Brain microvascular endothelial cell (primary cell): ENCODE measurements at regions not wholly inside any gene's neighbourhood (a gene's known extent, or its start where the extent isn't known, plus 50 kb on each side); places are given as distances from the start of the nearest gene placed in this dataset.

ENCODE experiments used
- DNase-seq: peaks from one replicate; pipeline ENCODE4 v3.0.0-alpha.2; 2020
- H3K27ac ChIP-seq: fragments of 250-450 bp; sonication (Bioruptor Pico); 2 replicates; pipeline ENCODE4 v1.5.1; 2020; ENCODE audit warnings: mild to moderate bottlenecking, moderate library complexity
- H3K27me3 ChIP-seq: fragments of 250-450 bp; sonication (Bioruptor Pico); replicated peaks from 2 replicates; pipeline ENCODE4 v1.5.1; 2020; ENCODE audit warnings: mild to moderate bottlenecking
- H3K36me3 ChIP-seq: fragments of 250-450 bp; sonication (Bioruptor Pico); replicated peaks from 2 replicates; pipeline ENCODE4 v1.5.1; 2020; ENCODE audit warnings: mild to moderate bottlenecking
- H3K4me3 ChIP-seq: 2 replicates; pipeline ENCODE4 v1.5.1; 2011; ENCODE audit warnings: low read depth, mild to moderate bottlenecking, control low read depth, low read length, moderate library complexity
- in situ Hi-C: cut with HindIII; loops from 2 replicates; pipeline ENCODE4 v1.10.0; 2017; ENCODE audit warnings: low sequenced_read_pairs, low pct_ligation_motif_present
- TF ChIP-seq, protein P1 (sequence below): IDR thresholded peaks from 2 replicates; pipeline ENCODE4 v1.5.1; 2011; ENCODE audit warnings: low read depth, mild to moderate bottlenecking, moderate library complexity, low read length, control low read depth, inconsistent platforms; ENCODE audit errors: missing control alignments

DNA sequence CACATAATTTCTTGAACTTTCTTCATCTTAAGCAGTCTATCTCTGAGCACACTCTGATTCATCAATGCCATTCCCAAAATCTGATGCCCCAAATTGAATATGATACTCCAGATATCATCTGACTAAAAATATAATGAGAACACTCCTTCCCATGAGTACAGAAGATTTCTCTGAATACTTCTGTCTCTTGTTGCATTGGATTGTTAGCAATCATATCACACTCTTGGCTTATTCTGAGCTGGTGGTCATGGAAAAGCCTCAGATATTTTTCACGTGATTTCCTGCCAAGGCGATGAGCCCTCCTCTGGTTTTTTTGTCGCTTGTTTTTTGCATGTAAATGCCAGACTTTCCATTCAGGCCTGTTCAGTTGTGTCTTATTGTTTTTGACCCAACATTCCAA is 87.2 kb downstream of the NOG start:
- H3K4me3 ChIP-seq, result no peak overlapping the region
- H3K36me3 ChIP-seq, result no peaks in the 10 kb centered on the region
- in situ Hi-C loops, result no loop called here
- TF ChIP-seq, protein P1, sequence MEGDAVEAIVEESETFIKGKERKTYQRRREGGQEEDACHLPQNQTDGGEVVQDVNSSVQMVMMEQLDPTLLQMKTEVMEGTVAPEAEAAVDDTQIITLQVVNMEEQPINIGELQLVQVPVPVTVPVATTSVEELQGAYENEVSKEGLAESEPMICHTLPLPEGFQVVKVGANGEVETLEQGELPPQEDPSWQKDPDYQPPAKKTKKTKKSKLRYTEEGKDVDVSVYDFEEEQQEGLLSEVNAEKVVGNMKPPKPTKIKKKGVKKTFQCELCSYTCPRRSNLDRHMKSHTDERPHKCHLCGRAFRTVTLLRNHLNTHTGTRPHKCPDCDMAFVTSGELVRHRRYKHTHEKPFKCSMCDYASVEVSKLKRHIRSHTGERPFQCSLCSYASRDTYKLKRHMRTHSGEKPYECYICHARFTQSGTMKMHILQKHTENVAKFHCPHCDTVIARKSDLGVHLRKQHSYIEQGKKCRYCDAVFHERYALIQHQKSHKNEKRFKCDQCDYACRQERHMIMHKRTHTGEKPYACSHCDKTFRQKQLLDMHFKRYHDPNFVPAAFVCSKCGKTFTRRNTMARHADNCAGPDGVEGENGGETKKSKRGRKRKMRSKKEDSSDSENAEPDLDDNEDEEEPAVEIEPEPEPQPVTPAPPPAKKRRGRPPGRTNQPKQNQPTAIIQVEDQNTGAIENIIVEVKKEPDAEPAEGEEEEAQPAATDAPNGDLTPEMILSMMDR, result no peak
- no peak overlapping the region for H3K27ac ChIP-seq
- peaks cover 39% of the 10 kb centered on the region for H3K27me3 ChIP-seq
- DNase-seq, result no peak

DNA sequence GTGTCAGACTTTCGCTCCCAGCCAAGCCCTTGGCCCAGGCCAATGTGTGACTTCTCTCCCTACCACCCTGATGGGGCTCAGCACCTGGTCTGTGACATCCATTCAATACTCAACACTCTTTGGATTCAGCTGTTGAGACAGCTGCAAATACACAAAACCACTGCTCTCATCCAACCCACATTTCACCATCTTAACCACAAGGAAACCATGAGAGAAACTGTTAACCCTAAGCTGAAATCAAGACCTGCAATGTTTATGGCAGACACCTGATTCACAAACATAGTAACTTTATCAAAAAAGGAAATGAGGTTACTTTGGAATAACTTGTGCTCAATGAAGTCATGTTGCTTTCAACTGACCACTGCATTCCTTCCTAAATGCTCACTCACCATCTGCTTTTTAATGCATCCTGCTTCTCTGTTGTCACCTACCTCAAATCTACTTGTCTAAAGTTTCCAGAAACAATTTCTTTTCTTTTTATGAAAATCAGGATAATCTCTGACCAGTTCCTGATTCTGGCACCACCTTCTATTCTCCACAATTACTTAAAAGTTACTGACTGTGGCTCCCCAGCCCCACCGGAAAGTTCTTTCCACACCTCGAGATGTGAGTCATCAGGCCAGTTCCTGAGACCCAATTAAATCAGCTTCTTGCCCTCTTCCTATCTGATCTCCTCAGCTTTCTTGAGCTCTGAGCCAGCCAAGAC is 88.2 kb downstream of the NOG start:
- peak; percentile 81 for DNase-seq
- H3K27me3 ChIP-seq, result peaks cover 29% of the 10 kb centered on the region
- TF ChIP-seq, protein P1, result no peak
- in situ Hi-C loops, result no loop called here
- H3K36me3 ChIP-seq, result no peaks in the 10 kb centered on the region
- no peak overlapping the region for H3K4me3 ChIP-seq
- no peak overlapping the region for H3K27ac ChIP-seq

DNA sequence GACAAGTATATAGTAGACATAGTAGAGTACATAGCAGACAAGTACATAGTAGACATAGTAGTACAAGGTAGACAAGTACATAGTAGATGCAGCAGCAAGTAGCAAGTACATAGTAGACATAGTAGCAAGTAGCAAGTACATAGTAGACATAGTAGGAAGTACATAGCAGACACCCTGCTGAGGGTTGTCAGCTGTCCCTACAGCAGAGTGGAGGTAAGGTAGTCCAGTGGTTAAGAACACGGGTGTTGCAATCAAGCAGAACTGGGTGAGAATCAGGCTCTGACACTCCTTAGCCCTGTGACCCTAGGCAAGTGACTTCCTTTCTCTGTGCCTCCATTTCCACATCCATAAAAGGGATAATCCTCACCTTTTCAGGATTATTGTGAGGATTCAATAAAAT is 94.7 kb downstream of the NOG start:
- TF ChIP-seq, protein P1, result no peak
- DNase-seq, result no peak
- Histone ChIP-seq H3K27me3 (no peaks in the 10 kb centered on the region), H3K36me3 (no peaks in the 10 kb centered on the region), H3K4me3 (no peak overlapping the region), H3K27ac (no peak overlapping the region)
- in situ Hi-C loops, result no loop called here

DNA sequence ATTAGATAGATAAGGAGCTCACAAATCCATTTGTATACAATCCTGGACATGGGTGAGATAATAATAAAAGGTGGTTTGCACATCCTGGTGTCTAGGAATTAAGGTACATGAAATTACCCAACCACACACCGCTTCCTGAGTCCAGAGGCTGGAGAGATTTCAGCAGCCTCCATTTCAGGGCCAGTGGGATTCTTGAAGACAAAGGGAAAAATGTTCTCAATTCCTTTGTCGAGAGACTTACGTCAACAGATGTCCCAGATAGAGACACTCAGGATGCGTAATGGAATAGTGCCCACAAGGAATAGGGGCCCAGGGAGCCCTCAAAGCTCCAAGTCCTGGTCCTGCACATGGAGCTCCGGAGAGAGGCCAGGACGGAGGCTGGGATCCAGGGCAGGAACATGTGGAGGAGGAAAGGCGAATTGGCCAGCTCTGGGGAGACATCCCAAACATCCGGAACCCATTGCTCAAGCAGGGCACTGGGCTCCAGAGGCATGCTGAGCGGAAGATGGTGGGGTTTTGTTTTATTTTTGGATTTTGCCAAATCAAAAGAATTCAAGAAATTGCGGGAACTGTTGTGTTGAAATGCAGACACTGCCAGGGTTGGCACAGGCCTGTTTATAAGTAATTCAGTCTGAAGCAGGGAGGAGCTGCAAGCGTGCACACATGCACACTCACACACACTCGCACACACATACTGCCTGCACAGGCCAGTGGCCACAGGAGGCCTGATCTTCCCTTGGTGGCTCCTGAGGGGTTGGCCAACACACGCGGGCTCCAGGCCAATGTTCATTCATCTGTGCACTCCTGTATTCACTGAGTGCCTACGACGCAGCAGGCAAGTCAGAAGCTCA is 97.2 kb downstream of the NOG start:
- DNase-seq, result no peak
- Histone ChIP-seq H3K27ac (no peak overlapping the region), H3K4me3 (no peak overlapping the region), H3K27me3 (no peaks in the 10 kb centered on the region), H3K36me3 (no peaks in the 10 kb centered on the region)
- TF ChIP-seq, protein P1, result no peak
- in situ Hi-C loops, result no loop called here

DNA sequence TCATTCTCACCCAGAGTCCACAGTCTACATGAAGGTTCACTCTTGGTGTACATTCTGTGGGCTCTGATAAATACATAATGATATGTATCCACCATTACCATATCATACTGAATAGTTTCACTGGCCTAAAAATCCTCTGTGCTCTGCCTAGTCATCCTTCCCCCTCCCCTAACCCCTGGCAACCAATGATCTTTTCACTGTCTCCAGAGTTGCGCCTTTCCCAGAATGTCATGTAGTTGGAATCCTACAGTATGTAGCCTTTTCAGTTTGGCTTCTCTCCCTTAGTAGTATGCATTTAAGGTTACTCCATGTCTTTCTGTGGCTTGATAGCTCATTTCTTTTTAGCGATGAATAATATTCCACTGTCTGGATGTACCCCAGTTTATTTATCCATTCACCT is 101.3 kb downstream of the NOG start:
- TF ChIP-seq, protein P1, result no peak
- Histone ChIP-seq H3K27ac (no peak overlapping the region), H3K27me3 (no peaks in the 10 kb centered on the region), H3K36me3 (no peaks in the 10 kb centered on the region), H3K4me3 (no peak overlapping the region)
- DNase-seq, result no peak
- in situ Hi-C loops, result no loop called here
